OCI-LY7 (cell line): ENCODE measurements at regions not wholly inside any gene's neighbourhood (a gene's known extent, or its start where the extent isn't known, plus 50 kb on each side); places are given as distances from the start of the nearest gene placed in this dataset.

Experiments
- CTCF ChIP-seq: fragments of 200-600 bp; sonication (generic); conservative IDR thresholded peaks from 2 replicates; pipeline ENCODE4 v1.5.1; 2014; ENCODE audit warnings: mild to moderate bottlenecking, antibody characterized with exemption, low read length, moderate library complexity, mixed read lengths
- EZH2phosphoT487 ChIP-seq: fragments of 200-600 bp; sonication (generic); IDR thresholded peaks from 2 replicates; pipeline ENCODE4 v1.6.1; 2018; ENCODE audit warnings: low read depth, borderline replicate concordance, mild to moderate bottlenecking, mixed run types, antibody characterized with exemption, low read length, moderate library complexity, mixed read lengths

- no peak for TF ChIP-seq CTCF
- no peak for TF ChIP-seq EZH2phosphoT487
Observed at GRCh38 chr1:58156124-58156468, 390.4 kb downstream of the OMA1 start.
